NCI-H2196 (cell line): ENCODE measurements at regions not wholly inside any gene's neighbourhood (a gene's known extent, or its start where the extent isn't known, plus 50 kb on each side); places are given as distances from the start of the nearest gene placed in this dataset.

Experiments
- DNase-seq: peaks from one replicate; lab custom pipeline; 2025; ENCODE audit not compliant: unreplicated experiment; lab: John Stamatoyannopoulos, UW

DNA sequence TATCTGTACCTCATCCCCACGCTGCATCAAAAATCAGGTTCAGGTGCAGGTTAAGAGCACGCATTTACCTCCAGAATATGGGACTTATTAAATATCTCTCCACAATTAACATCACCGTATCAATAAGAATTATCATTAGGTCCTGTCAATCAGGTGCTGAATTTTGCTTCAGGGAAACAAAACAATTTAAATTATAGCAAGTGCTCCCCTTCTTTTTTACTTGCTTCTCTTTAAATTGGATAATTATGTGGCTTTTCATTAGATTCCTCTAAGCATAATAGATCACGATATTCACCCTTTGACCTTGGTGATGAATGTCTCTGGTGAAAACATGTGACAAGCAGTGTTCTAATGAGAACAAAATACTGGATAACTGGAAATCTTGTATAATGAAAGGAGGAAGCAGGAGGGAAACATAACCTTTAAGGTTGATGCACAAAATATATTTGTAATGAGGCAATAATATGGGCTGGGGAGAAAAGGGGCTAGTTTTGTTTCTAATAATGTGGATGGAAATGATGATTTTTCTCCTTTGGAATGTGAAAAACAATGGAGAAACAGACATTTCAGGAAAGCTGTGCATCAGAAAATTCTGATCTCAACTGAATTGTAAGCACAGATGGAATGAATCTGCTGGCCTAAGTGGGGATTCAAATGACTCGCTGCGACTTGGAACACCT is 166.9 kb downstream of the SNX10 start:
- no peak for DNase-seq

DNA sequence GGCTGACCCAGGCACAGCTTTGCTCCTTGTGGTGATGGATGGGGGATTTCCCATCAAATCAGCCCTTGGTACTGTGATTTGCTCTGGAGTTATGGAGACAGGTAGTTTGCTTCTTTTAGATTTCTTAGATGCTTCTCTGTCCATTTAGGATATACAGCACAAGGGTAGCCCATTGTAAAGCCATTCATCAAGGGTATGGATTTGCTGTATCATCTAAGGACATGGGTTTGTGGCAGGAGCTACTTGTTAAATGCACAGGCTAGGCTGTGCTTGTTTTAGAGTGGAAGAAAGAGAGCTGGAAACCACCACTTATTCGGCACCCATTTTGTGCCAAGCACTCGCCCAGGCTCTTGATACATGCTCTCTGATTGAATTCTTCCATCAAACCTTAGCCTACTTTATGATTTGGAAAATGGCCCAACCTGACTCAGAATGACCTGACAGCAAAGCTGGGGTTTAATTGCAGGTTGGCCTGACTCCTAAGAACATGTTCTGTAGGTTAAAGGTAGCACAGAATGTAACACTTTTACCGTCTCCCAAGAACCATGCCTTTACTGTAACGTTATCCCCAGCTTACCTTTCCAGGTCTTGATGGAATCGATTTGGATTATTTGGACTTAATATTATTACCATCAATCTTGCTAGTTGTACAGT is 168.0 kb downstream of the SNX10 start:
- no peak for DNase-seq

DNA sequence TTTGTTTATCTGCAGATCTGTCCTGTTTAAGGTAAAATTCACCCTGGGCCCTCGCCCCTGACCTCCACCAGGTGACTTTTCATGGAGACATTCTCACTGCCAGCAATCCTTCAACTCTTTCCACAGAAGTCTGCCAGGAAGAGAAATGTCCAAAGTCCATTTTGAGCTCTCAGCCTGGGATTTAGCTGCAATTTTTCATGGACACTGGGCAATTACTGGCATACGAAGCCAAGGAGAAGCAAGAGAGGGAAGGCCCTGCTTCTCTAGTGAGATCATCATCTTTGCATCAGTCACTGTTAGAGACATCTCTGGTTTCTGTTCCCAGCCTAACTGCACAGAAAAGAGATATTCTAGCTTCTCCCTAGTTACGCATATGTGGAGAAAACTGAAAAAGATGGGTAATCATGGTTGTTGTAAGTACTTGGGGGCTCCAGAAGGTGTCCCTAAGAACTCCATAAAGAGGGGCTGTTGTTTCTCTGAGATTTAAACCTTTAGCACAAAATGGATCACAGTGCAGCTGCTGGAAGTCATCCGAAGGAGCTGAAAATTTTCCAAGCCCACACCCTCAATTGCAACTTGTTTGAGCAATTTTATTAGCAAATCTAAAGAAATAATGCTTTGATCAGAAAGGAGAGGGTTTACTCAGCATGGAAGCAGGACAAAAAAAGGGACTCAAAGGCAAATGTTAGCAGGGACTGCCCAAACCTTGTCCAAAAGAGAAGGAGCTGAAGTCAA is 168.9 kb downstream of the SNX10 start:
- DNase-seq, result no peak

DNA sequence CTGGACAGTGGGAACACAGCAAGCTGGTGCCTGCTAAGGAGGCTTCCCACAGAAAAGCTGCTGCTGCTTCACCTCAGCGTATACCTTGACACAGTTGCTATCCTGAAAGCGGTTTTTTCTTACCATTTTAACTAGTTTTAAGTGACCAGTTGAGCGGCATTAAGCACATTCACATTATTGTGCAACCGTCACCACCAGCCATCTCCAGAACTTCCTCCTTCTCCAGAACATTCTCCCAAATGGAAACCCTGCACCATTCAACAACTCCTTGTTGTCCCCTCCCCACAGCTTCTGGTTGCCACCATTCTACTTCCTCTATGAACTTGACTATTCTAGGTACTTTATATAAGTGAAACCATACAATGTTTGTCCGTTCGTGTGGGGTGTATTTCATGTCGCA is 169.9 kb downstream of the SNX10 start:
- no peak for DNase-seq

DNA sequence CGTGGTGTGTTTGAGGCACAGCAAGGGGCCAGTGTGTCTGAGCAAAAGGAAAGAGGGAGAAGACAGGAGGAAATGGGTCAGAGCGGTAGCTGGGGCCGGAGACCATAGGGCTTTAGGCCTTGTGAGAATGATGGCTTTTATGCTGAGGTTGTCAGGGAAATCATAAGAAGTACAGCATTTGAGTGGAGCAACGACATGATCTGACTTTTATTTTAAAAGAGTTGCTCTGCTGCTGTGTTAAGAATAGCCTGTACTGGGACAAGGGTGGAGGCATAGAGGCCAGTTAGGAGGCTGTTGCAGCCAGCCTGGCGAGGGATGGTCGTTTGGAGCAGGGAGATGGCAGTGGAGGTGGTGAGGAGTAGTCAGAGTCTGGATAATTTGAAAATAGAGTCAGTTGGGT is 174.3 kb downstream of the SNX10 start:
- DNase-seq, result no peak

DNA sequence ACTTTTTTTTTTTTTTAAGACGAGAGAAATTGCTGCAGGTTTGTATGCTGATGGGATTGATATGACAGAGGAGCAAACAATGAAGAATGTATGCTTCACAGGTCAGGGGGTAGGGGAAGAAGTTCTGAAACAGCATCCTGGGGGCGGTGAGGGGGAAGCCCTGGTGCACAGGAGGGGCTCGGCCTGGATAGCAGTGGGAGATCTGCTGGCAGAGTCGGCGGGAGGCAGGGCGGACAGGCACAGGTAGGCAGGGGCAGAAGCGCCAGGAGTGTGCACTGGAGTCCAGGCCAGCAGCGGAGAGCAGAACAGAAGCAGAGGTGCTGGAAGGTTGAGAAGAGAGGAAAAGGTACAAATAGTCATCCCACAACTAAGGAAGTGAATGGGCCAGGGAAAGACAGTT is 175.4 kb downstream of the SNX10 start:
- no peak for DNase-seq

DNA sequence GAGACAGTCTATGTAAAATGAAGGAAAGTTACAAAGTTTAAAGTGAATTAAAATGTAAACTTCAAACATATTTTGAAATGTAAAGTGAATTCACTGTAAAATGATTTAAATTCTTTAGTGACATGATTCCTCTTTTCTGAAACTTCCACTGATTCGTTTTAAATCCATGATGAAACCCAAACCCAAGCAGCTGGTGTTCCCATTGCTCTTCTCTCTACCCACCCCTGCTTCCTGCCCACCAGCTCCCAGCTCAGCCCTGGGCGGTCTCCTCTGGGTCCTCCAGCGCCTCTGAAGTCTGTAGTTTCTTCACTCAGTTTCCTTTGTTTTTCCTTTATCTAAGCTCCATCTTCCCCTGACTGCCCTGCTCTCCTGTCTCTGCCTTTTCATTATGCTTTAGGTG is 175.9 kb downstream of the SNX10 start:
- DNase-seq, result no peak

DNA sequence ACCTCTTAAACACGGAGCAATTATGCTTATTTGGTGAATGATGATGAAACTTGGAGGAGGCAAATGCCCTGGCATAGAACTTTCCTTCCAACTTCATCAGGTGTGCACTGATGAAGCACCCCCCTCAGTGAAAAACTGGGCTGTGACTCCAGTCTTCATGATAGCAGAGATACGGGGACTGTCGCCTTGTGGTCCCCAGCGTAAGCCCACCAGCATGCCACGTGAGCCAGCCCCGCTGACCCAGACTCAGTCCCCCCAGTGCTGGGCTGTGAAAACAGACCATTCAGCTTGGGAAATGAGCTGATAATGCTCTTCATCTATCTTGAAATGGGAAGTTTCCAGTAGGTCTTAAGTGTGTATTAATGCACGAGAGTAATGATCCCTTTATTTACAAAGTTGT is 177.0 kb downstream of the SNX10 start:
- no peak for DNase-seq

DNA sequence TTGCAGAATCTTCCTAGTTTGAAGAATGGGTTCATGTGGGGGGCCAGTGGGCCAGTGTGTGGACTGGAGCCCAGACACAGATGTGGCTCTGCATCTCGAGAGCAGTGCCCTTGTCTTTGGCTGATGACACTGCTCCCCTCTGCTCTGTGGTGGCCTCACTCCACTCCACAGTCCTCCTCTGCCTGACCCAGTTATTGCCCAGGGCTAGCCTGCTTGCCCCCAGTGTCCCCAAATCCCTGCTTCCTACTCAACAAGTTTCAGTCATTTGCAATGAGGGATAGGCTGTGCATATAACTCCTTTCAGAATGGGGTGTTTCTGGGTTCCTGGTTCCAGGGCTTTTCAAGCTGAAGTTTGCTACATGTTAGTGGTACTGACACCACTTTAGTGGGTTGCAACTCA is 177.5 kb downstream of the SNX10 start:
- DNase-seq, result no peak

DNA sequence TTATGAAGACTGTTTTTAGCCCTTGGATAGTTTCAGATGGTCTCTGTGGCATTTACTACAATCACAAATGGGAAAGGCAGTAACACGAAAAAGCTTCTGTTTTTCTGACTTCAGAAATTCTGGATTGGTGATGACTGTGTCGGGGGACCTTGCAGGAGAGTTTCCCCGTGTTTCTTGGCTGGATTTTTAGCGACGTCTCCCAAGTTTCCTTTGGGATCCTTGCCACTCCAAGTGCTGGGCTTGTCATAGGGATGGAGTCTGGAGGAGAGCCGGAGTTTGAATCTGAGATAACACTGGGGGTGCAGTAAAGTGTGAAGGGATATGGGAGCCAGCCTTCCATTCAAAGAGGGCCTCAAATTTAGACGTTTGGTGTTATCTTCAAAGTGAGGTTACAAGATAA is 179.0 kb downstream of the SNX10 start:
- no peak for DNase-seq

DNA sequence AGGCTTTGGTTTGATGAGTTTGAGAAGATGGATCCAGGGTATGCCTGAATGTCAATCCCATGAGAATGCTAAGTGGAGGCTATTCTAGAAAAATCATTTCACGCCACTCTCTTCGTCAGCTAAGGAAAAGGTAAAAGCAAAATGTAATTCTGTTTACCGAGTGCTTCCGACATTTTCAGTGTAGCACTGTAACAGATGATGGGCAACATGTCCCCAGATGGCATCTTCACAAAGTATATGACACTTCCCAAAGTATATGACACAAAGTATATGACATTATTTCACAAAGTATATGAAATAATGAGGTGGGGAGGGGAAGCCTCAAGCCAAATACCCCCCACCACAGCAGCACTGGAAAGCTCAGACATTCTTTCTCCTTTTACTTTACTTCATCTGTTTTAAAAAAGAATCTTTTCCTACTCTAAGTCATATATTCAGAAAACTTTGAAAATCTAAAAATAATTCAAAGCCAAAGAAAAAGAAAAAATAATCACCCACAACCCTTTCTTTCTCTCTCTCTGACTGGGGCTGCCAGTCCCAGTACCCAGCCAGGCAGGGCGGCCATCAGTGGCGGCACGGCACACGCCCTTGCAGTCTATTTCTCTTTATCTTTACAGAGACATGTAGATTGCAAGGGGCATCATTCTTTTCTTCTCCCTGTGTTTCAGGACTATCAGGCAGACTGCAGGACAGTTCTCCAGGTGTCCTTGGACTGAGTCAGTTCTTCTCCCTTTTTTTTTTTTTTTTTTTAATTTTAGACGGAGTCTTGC is 179.8 kb downstream of the SNX10 start:
- DNase-seq, result no peak

DNA sequence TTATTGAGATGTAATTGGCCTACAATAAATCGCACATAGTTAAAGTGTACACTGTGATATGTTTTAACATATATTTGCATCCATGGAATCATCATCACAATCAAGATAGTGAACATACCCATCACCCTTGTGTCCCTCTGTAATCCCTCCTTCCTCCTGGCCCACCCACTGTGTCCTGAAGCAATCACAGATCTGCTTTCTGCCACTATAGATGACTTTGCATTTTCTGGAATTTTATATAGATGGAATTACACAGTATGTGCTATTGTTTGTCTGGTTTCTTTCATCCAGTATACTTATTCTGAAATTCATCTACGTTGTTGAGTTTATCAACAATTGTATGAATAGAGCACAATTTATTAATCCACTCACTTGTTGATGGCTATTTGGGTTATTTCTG is 181.3 kb downstream of the SNX10 start:
- DNase-seq, result no peak

DNA sequence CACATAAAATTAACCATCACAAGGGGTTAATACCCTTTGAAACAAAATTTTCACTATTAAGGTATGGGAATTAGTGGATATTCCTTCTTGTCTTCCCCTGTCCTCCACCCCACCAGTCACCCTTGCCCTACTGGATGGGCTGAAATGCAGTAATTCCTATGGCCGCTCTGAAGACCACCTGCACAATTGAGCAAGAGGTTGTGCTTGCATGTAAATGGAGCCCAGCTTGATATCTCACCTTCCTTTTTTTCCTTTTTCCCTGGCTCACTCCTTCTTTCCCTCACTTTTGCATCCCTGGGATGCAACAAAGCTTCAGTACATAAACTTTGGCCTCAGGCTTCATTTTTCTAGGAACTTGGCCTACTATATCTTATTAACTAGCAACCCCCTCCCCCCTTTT is 184.6 kb downstream of the SNX10 start:
- DNase-seq, result no peak

DNA sequence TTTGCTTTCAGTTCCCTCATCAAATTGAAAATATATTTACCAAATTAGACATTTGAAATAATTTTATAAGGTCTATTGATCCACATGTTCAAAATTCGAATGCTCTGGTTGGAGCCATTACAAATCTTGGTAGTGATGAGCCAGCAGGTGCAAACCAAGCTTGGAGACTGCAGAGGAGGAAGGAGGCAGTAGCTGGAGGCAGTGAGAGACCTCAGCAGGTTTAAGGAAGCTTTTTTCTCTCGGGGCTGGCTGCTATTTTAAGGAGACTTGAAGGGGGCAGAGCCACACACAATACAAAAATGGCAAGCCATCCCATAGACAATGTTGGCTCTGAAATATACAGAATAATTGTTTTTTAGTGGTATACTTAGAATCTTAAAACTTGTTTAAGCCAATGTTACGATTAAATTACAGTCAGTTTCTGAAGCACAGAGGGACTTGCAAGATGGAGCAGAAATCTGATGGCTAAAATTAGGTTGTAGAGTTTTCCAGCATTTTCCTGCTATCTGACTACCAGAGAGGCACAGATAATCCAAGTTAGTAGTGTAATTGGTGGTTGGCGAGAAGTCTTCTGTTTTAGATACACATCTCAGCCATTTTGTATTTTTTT is 185.8 kb downstream of the SNX10 start:
- no peak for DNase-seq

DNA sequence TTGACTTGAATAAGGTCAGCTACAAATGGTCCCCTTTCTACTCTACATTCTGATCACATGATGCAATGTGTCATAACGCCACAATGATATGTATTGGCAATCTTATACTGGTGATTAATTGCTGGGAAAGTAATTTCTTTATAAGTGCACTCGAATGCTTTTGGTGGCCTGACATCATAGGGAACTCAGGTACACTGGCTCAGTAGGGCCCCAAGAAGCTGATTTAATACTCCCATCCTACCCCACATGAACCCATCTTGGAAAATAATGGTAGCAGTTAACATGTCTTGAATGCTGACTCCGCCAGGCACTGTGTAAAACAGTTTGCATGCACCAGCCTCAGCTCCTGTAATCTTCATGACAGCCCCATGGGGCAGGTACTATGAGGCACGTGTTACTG is 186.9 kb downstream of the SNX10 start:
- no peak for DNase-seq

DNA sequence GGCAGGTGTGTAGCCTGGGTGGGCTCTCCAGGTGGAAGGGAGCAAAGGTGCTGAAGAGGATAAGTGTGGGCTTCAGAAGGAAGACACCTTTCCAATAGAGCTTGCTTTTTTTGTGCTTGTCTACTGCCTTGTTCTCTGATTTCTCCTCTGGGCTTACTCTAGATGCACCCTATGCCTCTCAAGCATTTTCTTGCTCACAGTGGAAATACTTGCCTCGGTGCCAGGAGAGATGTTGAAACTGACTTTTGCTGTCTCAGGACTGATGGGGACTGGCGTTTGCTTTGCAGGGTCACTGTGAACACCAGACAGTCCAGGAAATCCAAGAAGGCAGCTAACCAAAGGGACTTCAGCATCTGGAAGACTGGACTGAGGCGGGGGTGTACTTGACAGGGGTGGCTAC is 187.9 kb downstream of the SNX10 start:
- no peak for DNase-seq

DNA sequence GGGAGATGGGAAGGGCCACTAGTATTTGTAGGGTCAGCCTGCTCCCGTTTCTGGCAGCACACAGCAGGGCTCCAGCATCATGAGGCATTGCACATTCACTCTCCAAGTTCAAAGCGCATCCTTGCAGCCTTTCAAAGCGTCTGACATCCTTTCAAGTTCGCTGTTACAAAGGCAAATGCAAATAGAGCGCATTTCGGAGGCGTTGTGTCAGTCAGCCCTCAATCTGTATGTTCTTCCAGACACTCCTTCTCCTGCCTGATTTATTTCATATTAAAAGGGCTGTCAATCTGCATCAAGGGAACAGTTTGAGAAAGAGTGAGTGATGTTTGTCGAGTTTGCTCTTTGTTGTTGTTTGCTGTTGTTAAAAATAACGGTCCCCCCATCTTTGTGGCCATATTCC is 188.5 kb downstream of the SNX10 start:
- no peak for DNase-seq

DNA sequence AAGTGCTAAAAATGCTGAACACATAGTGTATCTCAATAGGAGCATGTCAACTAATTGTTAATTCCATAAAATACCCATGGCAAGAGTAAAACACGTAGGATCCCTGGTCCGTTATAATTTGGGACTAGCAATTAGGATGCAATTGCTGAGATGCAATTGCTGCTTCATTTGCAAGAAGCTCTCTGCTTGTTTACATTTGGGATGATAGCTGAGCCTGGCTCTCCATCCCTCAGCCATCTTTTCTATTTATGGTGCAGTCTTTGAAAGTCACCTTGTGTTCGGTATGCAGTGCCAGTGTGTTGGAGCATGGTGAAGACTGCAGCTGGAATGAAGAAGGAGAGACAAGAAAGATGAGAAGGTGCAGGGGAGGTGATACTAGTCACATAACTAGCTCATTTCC is 191.3 kb downstream of the SNX10 start:
- no peak for DNase-seq

DNA sequence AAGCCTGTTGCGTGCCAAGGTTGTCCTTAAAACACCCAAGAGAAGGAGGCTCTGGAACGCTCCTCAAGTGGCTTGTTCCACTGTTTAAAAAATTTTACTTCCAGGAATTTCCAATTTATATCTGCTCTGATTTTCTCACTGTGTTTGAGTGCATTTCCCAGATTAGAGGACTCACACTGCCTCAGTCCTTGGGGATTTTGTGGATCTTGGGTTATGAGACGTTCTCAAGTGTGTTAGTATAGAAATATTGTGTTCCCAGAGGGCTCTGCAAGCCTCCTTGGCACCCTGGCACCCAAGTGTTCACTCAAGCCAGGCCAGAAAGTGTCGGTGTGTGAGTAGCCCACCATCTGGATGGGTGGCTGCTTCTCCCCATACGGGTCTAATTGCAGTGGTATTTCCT is 192.2 kb downstream of the SNX10 start:
- no peak for DNase-seq

DNA sequence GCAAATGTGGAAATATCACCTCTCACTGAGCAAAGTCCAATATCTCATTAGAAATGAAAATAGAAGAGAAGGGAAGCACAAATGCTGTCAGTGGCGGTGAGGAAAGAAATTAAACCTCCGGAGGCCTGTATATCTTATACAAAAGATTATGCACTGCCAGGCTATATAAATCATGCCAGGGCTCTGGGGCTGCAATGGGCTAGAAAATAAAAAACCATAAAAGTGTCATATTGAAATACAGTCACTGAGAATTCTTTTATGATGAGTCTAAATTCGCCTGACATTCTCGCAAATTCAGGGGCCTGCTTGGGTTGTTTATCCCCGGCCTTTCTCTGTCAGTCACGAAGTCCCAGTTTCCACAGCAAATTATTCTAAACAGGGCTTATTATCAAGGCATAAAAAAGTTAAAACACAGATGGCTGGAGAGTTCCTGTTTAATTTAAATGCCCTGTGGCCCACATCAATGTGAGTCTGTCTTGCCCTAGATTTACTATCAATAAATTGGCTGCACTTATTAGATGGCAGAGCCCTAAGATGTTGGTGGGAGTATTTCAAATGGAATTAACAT is 193.8 kb downstream of the SNX10 start:
- DNase-seq, result no peak

DNA sequence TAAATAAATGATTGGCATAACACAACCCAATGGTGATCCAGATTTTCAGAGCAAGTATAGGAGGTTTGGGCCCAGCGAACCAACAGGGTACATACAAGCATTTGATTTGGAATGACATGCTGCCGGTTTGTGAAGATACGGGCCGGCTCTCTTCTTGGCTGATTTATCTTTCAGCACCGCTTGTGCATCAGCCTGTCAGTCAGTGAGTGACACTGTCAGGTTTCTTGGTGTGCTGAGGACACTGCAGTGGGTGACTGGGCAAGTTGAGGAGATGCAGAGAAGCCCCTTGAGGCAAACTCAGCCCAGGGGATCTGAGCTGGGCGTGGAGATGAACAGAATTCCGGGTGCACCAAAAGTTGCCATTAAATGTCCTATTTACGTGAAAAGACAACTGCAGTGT is 194.5 kb downstream of the SNX10 start:
- no peak for DNase-seq
